CD14-positive monocyte (primary cell): ENCODE measurements at regions not wholly inside any gene's neighbourhood (a gene's known extent, or its start where the extent isn't known, plus 50 kb on each side); places are given as distances from the start of the nearest gene placed in this dataset.

Experiments used
- DNase-seq, 3 donors: peaks; one replicate each; pipeline ENCODE4 v3.0.0-alpha.2; 2011 to 2022
- H2AFZ ChIP-seq: 2 replicates; pipeline ENCODE4 v1.6.0; 2012; ENCODE audit warnings: mild to moderate bottlenecking, low read depth, low read length, inconsistent platforms; ENCODE audit not compliant: insufficient read depth, poor library complexity, severe bottlenecking
- H3K27ac ChIP-seq, 2 donors: 1 replicate in 1 of 2; 2 replicates in 1 of 2; pipeline ENCODE4 v1.5.1; 2012 to 2013; ENCODE audit warnings: low read length in 2 of 2, control low read depth in 1 of 2, inconsistent platforms in 1 of 2, low read depth in 1 of 2, mild to moderate bottlenecking in 1 of 2
- H3K27me3 ChIP-seq, 2 donors: one replicate each; pipeline versions ENCODE4 v1.6.0 to v1.6.1; 2011 to 2013; ENCODE audit warnings: low read length in 2 of 2; ENCODE audit not compliant: control insufficient read depth in 2 of 2, insufficient read depth in 2 of 2
- H3K36me3 ChIP-seq, 2 donors: replicated peaks in 1 of 2; 1 replicate in 1 of 2; 2 replicates in 1 of 2; pipeline versions ENCODE4 v1.5.1 to v1.6.1; 2012 to 2013; ENCODE audit warnings: low read length in 2 of 2, control low read depth in 1 of 2, inconsistent platforms in 1 of 2, mild to moderate bottlenecking in 1 of 2; ENCODE audit not compliant: insufficient read depth in 2 of 2, control insufficient read depth in 1 of 2
- H3K4me1 ChIP-seq, 2 donors: 1 replicate in 1 of 2; 2 replicates in 1 of 2; pipeline versions ENCODE4 v1.5.1 to v1.6.1; 2012 to 2013; ENCODE audit warnings: low read length in 2 of 2, control low read depth in 1 of 2, inconsistent platforms in 1 of 2, mild to moderate bottlenecking in 1 of 2, moderate library complexity in 1 of 2; ENCODE audit not compliant: insufficient read depth in 2 of 2, control insufficient read depth in 1 of 2
- H3K4me2 ChIP-seq: replicated peaks from 2 replicates; pipeline ENCODE3; 2012; ENCODE audit warnings: low read length, moderate library complexity, mild to moderate bottlenecking; ENCODE audit not compliant: poor library complexity, severe bottlenecking; ENCODE audit errors: extremely low read depth
- H3K4me3 ChIP-seq, 3 experiments: fragments of 200-600 bp in 1 of 3; sonication (generic) in 1 of 3; replicated peaks in 1 of 3; 1 replicate in 2 of 3; 2 replicates in 1 of 3; pipeline ENCODE4 v1.5.1; 2011 to 2013; ENCODE audit warnings: low read length in 3 of 3, mild to moderate bottlenecking in 3 of 3, control low read depth in 2 of 3, low read depth in 2 of 3, inconsistent platforms in 1 of 3, moderate library complexity in 1 of 3
- H3K79me2 ChIP-seq: 2 replicates; pipeline ENCODE4 v1.6.0; 2012; ENCODE audit warnings: mild to moderate bottlenecking, control low read depth, inconsistent platforms, low read length, moderate library complexity; ENCODE audit not compliant: insufficient read depth
- H3K9ac ChIP-seq: 2 replicates; pipeline ENCODE4 v1.6.0; 2017; ENCODE audit warnings: low read length, mild to moderate bottlenecking; ENCODE audit not compliant: insufficient read depth, poor library complexity, severe bottlenecking
- H3K9me3 ChIP-seq, 2 donors: replicated peaks in 1 of 2; 1 replicate in 1 of 2; 2 replicates in 1 of 2; pipeline versions ENCODE4 v1.5.1 to v1.6.1; 2012 to 2013; ENCODE audit warnings: low read length in 2 of 2, control low read depth in 1 of 2; ENCODE audit not compliant: control insufficient read depth in 1 of 2, insufficient read depth in 1 of 2
- H4K20me1 ChIP-seq: 2 replicates; pipeline ENCODE4 v1.6.0; 2012; ENCODE audit warnings: mild to moderate bottlenecking, low read length, control low read depth, moderate library complexity; ENCODE audit not compliant: insufficient read depth
- H3K27ac Mint-ChIP-seq, 7 donors: one replicate each; pipeline ENCODE4 v1.8.0; 2020; ENCODE audit warnings: mild to moderate bottlenecking in 7 of 7, mixed read lengths in 7 of 7, moderate library complexity in 6 of 7, inconsistent platforms in 2 of 7
- H3K27me3 Mint-ChIP-seq, 3 donors: one replicate each; pipeline ENCODE4 v1.8.0; 2021 to 2022; ENCODE audit warnings: low read depth in 3 of 3, mild to moderate bottlenecking in 3 of 3, mixed read lengths in 3 of 3, moderate library complexity in 3 of 3, inconsistent platforms in 1 of 3
- H3K36me3 Mint-ChIP-seq, 2 donors: one replicate each; pipeline ENCODE4 v1.8.0; 2020; ENCODE audit warnings: mixed read lengths in 2 of 2, inconsistent platforms in 1 of 2, mild to moderate bottlenecking in 1 of 2
- H3K4me1 Mint-ChIP-seq: one replicate; pipeline ENCODE4 v1.8.0; 2020; ENCODE audit warnings: mild to moderate bottlenecking, mixed read lengths
- H3K4me3 Mint-ChIP-seq, 2 donors: one replicate each; pipeline ENCODE4 v1.8.0; 2020; ENCODE audit warnings: mild to moderate bottlenecking in 2 of 2, mixed read lengths in 2 of 2, moderate library complexity in 1 of 2
- H3K9me3 Mint-ChIP-seq, 7 donors: one replicate each; pipeline ENCODE4 v1.8.0; 2020 to 2022; ENCODE audit warnings: mixed read lengths in 7 of 7, mild to moderate bottlenecking in 6 of 7, moderate library complexity in 6 of 7, inconsistent platforms in 2 of 7
- CTCF ChIP-seq: fragments of 200-600 bp; IDR thresholded peaks from one replicate; pipeline ENCODE4 v1.8.0; 2022; ENCODE audit warnings: antibody characterized with exemption, mild to moderate bottlenecking
- WGBS: methylation state at CpG from one replicate; pipeline ENCODE4 v1.1.5; 2013; ENCODE audit warnings: missing lambda C conversion rate; ENCODE audit not compliant: insufficient coverage; 5-methylcytosine and 5-hydroxymethylcytosine counted together
- intact Hi-C, 2 donors: fragments of 100-400 bp; cut with micrococcal nuclease; formaldehyde crosslinking; loops; one replicate each; pipeline versions ENCODE4 v1.15.0 to v1.15.1; 2023

- Histone ChIP-seq H3K27ac (no peak overlapping the region), H3K4me3 (no peak overlapping the region), H3K4me1 (no peaks in the 10 kb centered on the region), H3K9me3 (no peaks in the 10 kb centered on the region), H2AFZ (no peak overlapping the region), H3K79me2 (no peaks in the 10 kb centered on the region), H3K4me2 (no peak overlapping the region), H3K36me3 (no peaks in the 10 kb centered on the region), H3K27me3 (no peaks in the 10 kb centered on the region), H3K9ac (no peak overlapping the region), H4K20me1 (no peaks in the 10 kb centered on the region)
- H3K4me3 Mint-ChIP-seq, result no peak overlapping the region
- H3K4me1 Mint-ChIP-seq, result no peaks in the 10 kb centered on the region
- intact Hi-C loops, result no loop called here
- WGBS, result no CpG with 5 or more reads among the region's 1 CpG
- no peaks in the 10 kb centered on the region for H3K9me3 Mint-ChIP-seq
- no peak for DNase-seq
- H3K36me3 Mint-ChIP-seq, result no peaks in the 10 kb centered on the region
- no peak for TF ChIP-seq CTCF
- peaks cover 0 to 1% (median 0%) of the 10 kb centered on the region in 3 donors for H3K27me3 Mint-ChIP-seq
- H3K27ac Mint-ChIP-seq, result no peak overlapping the region
Measured at GRCh38 chr7:84668116-84668515, 473.5 kb upstream of the SEMA3A start.

GRCh38 chr7:84666651-84667050, 472.1 kb upstream of the SEMA3A start:
- H3K4me1 Mint-ChIP-seq, result no peaks in the 10 kb centered on the region
- DNase-seq, result no peak
- H3K27me3 Mint-ChIP-seq, result peaks cover 0 to 1% (median 0%) of the 10 kb centered on the region in 3 donors
- H3K27ac Mint-ChIP-seq, result no peak overlapping the region
- Histone ChIP-seq H3K36me3 (no peaks in the 10 kb centered on the region), H3K27ac (no peak overlapping the region), H3K27me3 (no peaks in the 10 kb centered on the region), H3K4me2 (no peak overlapping the region), H3K9ac (no peak overlapping the region), H4K20me1 (no peaks in the 10 kb centered on the region), H2AFZ (no peak overlapping the region), H3K79me2 (no peaks in the 10 kb centered on the region), H3K4me3 (no peak overlapping the region), H3K4me1 (no peaks in the 10 kb centered on the region), H3K9me3 (no peaks in the 10 kb centered on the region)
- no peak for TF ChIP-seq CTCF
- H3K9me3 Mint-ChIP-seq, result no peaks in the 10 kb centered on the region
- intact Hi-C loops, result no loop called here
- H3K36me3 Mint-ChIP-seq, result no peaks in the 10 kb centered on the region
- WGBS, result 100% methylated on average over 1 of the region's 2 CpGs
- no peak overlapping the region for H3K4me3 Mint-ChIP-seq
